Mucosa of descending colon (tissue), 3 donors: ENCODE measurements at regions not wholly inside any gene's neighbourhood (a gene's known extent, or its start where the extent isn't known, plus 50 kb on each side); places are given as distances from the start of the nearest gene placed in this dataset.
"Not testable (repeated sequence)": the region's sequence is repeated elsewhere in the genome, so short reads cannot be mapped to it uniquely, and the experiment has no call there.

Experiments
- ATAC-seq: fragments of 200-7000 bp; cut with Tn5 transposase; one replicate; pipeline ENCODE4 v1.9.1; 2020; ENCODE audit warnings: mild to moderate bottlenecking, moderate library complexity
- DNase-seq, 3 donors: peaks; one replicate each; pipeline ENCODE4 v3.0.0-alpha.2; 2020
- H3K36me3 ChIP-seq: fragments of 200-600 bp; one replicate; pipeline ENCODE4 v1.8.0; 2021; ENCODE audit warnings: low read depth, mild to moderate bottlenecking
- H3K4me1 ChIP-seq: fragments of 200-600 bp; one replicate; pipeline ENCODE4 v1.8.0; 2021; ENCODE audit warnings: low read depth, mild to moderate bottlenecking
- H3K4me3 ChIP-seq: fragments of 200-600 bp; one replicate; pipeline ENCODE4 v1.8.0; 2021; ENCODE audit warnings: mild to moderate bottlenecking
- H3K9me3 ChIP-seq: fragments of 200-600 bp; one replicate; pipeline ENCODE4 v1.8.0; 2021; ENCODE audit warnings: mild to moderate bottlenecking
- CTCF ChIP-seq: fragments of 200-600 bp; IDR thresholded peaks from one replicate; pipeline ENCODE4 v1.8.0; 2022; ENCODE audit warnings: antibody characterized with exemption, mild to moderate bottlenecking
- intact Hi-C, 2 donors: fragments of 100-400 bp; cut with DNase I in 1 of 2; cut with micrococcal nuclease in 1 of 2; formaldehyde crosslinking; loops; one replicate each; pipeline versions ENCODE4 v1.11.0 to v1.11.1; 2022; cut with DNase I, micrococcal nuclease
- donor health status: DM: no; HTN: no; CAD: no; lungs with moderate emphysema.
- donor health status: DM: no; HTN: no; CAD: no.
- donor health status: DM: no; HTN: yes; CAD: no.

GRCh38 chr10:55183993-55184392 lies 383.0 kb upstream of the PCDH15 start:
- no peak for TF ChIP-seq CTCF
- Histone ChIP-seq H3K4me3 (no peak overlapping the region), H3K9me3 (no peaks in the 10 kb centered on the region), H3K4me1 (no peaks in the 10 kb centered on the region), H3K36me3 (no peaks in the 10 kb centered on the region)
- DNase-seq (no peak), ATAC-seq (no peak)
- intact Hi-C loops = no loop called here

GRCh38 chr10:55180357-55180756 lies 379.3 kb upstream of the PCDH15 start:
- ATAC-seq = no peak
- H3K4me3 ChIP-seq = no peak overlapping the region
- H3K36me3 ChIP-seq = no peaks in the 10 kb centered on the region
- no peaks in the 10 kb centered on the region for H3K4me1 ChIP-seq
- intact Hi-C loops = no loop called here
- DNase-seq = no peak
- no peak for TF ChIP-seq CTCF
- H3K9me3 ChIP-seq = no peaks in the 10 kb centered on the region

DNA sequence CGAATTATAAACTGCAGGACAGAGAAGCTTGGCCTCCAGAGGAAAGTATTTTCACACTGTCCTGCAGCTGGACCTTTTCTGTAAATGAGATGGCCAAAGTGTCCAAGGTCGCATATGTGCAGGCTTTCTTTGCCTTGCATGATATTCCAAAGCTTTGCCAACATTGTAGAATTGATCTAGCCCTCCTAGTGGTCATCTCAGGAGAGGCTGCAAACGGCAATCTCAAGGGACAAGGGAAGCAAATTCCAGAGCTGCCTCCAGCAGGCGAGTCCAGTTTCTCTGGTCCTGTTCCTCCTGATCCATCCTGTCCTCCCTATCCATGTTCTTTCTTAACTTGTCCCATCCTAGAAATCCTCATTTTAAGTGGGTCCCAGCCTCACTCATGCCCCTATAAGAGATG lies 373.4 kb upstream of the PCDH15 start:
- ATAC-seq (no peak), DNase-seq (no peak)
- Histone ChIP-seq H3K4me3 (no peak overlapping the region), H3K9me3 (no peaks in the 10 kb centered on the region), H3K36me3 (no peaks in the 10 kb centered on the region), H3K4me1 (no peaks in the 10 kb centered on the region)
- intact Hi-C loops = no loop called here
- TF ChIP-seq CTCF = no peak

DNA sequence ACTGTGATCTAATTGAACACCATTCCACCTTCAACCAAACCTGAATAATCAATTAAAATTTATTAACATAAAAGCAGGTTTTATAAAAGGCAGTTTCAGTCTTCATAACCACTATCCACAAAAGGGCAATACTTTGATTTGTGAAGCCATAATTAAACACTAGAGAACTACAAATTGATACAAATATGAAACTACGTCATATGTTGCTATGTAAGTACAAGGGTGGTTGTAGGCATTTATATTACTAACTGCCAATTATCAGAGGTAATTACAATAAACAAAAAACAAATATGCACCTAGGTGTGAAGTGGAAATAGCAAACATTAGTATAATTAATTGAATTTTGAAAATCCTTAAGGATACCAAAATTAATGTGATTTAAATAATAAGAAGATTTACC lies 368.5 kb upstream of the PCDH15 start:
- Histone ChIP-seq H3K9me3 (no peaks in the 10 kb centered on the region), H3K4me3 (no peak overlapping the region), H3K36me3 (no peaks in the 10 kb centered on the region), H3K4me1 (no peaks in the 10 kb centered on the region)
- no peak for TF ChIP-seq CTCF
- DNase-seq = no peak
- no peak for ATAC-seq
- intact Hi-C loops = no loop called here

DNA sequence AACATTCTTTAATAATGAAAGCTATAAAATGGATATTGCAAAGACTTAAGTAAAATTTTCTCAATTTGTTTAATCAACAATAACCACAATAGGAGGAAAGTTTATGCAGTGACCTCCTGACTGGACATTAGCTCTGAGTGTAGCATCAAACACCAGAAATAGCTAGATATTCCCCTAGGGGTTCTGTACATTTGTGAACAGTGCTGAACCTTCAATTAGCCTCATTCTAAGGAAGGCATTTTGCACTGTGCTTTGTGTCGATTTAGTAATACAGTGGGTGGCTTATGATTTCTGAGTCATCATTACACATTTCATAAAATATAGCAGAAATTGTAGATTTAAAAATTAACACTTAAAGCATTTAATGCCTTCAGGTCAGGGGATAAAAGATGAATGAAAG lies 367.3 kb upstream of the PCDH15 start:
- no peaks in the 10 kb centered on the region for H3K9me3 ChIP-seq
- DNase-seq (no peak), ATAC-seq (no peak)
- H3K4me1 ChIP-seq = no peaks in the 10 kb centered on the region
- H3K4me3 ChIP-seq = no peak overlapping the region
- no peaks in the 10 kb centered on the region for H3K36me3 ChIP-seq
- intact Hi-C loops = no loop called here
- no peak for TF ChIP-seq CTCF

- Histone ChIP-seq H3K4me3 (no peak overlapping the region), H3K9me3 (no peaks in the 10 kb centered on the region), H3K36me3 (no peaks in the 10 kb centered on the region), H3K4me1 (no peaks in the 10 kb centered on the region)
- DNase-seq = no peak
- TF ChIP-seq CTCF = no peak
- intact Hi-C loops = no loop called here
- no peak for ATAC-seq
Measured at GRCh38 chr10:55163388-55163979, 362.5 kb upstream of the PCDH15 start.

GRCh38 chr10:55162321-55162720 lies 361.3 kb upstream of the PCDH15 start:
- H3K4me1 ChIP-seq, ATAC-seq, intact Hi-C loops, H3K4me3 ChIP-seq, H3K36me3 ChIP-seq, H3K9me3 ChIP-seq, DNase-seq: not testable (repeated sequence)
